H9 (cell line): ENCODE measurements at regions not wholly inside any gene's neighbourhood (a gene's known extent, or its start where the extent isn't known, plus 50 kb on each side); places are given as distances from the start of the nearest gene placed in this dataset.

Experiments used
- DNase-seq: peaks from one replicate; pipeline ENCODE4 v3.0.0-alpha.2; 2017
- H2AFZ ChIP-seq: one replicate; pipeline ENCODE4 v1.6.1; 2013; ENCODE audit warnings: mild to moderate bottlenecking, low read length, control low read depth, moderate library complexity
- H2AK5ac ChIP-seq: 2 replicates; pipeline ENCODE4 v1.6.1; 2013; ENCODE audit warnings: low read length, control low read depth, mixed read lengths; ENCODE audit not compliant: insufficient read length
- H2BK120ac ChIP-seq: one replicate; pipeline ENCODE4 v1.6.1; 2013; ENCODE audit warnings: low read depth, mild to moderate bottlenecking, low read length, control low read depth, inconsistent platforms; ENCODE audit not compliant: poor library complexity, severe bottlenecking
- H2BK12ac ChIP-seq: 2 replicates; pipeline ENCODE4 v1.6.1; 2013; ENCODE audit warnings: low read length, control low read depth, mixed read lengths, low read depth; ENCODE audit not compliant: insufficient read length
- H2BK15ac ChIP-seq: 2 replicates; pipeline ENCODE4 v1.6.1; 2013; ENCODE audit warnings: low read depth, low read length, control low read depth
- H2BK20ac ChIP-seq: one replicate; pipeline ENCODE4 v1.6.1; 2013; ENCODE audit warnings: low read depth, mild to moderate bottlenecking, low read length, control low read depth, inconsistent platforms; ENCODE audit not compliant: poor library complexity, severe bottlenecking
- H2BK5ac ChIP-seq: 2 replicates; pipeline ENCODE4 v1.6.1; 2013; ENCODE audit warnings: low read length, control low read depth, mixed read lengths; ENCODE audit not compliant: insufficient read length
- H3K14ac ChIP-seq: 2 replicates; pipeline ENCODE4 v1.6.1; 2013; ENCODE audit warnings: low read length, control low read depth; ENCODE audit not compliant: insufficient read depth
- H3K18ac ChIP-seq: 2 replicates; pipeline ENCODE4 v1.6.1; 2013; ENCODE audit warnings: low read depth, mild to moderate bottlenecking, mixed read lengths, low read length, control low read depth; ENCODE audit not compliant: insufficient read length
- H3K23ac ChIP-seq: 2 replicates; pipeline ENCODE4 v1.6.1; 2013; ENCODE audit warnings: low read length, control low read depth, mixed read lengths, low read depth; ENCODE audit not compliant: insufficient read length
- H3K23me2 ChIP-seq: 2 replicates; pipeline ENCODE4 v1.6.1; 2013; ENCODE audit warnings: low read depth, mild to moderate bottlenecking, mixed read lengths, low read length, control low read depth; ENCODE audit not compliant: insufficient read length, poor library complexity, severe bottlenecking
- H3K27ac ChIP-seq: 2 replicates; pipeline ENCODE4 v1.5.1; 2013; ENCODE audit warnings: low read length, control low read depth, mixed read lengths, low read depth; ENCODE audit not compliant: insufficient read length
- H3K27me3 ChIP-seq: 2 replicates; pipeline ENCODE4 v1.6.1; 2013; ENCODE audit warnings: low read length, control low read depth, inconsistent platforms; ENCODE audit not compliant: insufficient read depth
- H3K4ac ChIP-seq: 2 replicates; pipeline ENCODE4 v1.6.1; 2013; ENCODE audit warnings: low read depth, mild to moderate bottlenecking, control low read depth, inconsistent platforms, low read length, moderate library complexity
- H3K4me1 ChIP-seq: 2 replicates; pipeline ENCODE4 v1.6.1; 2013; ENCODE audit warnings: low read length, control low read depth, inconsistent platforms; ENCODE audit not compliant: insufficient read depth
- H3K4me2 ChIP-seq: 2 replicates; pipeline ENCODE4 v1.6.1; 2013; ENCODE audit warnings: low read length, control low read depth, mixed read lengths; ENCODE audit not compliant: insufficient read length, insufficient read depth
- H3K56ac ChIP-seq: 2 replicates; pipeline ENCODE4 v1.6.1; 2013; ENCODE audit warnings: low read depth, mild to moderate bottlenecking, mixed read lengths, low read length, control low read depth; ENCODE audit not compliant: insufficient read length
- H3K79me1 ChIP-seq: 2 replicates; pipeline ENCODE4 v1.6.1; 2013; ENCODE audit warnings: low read depth, mild to moderate bottlenecking, moderate library complexity, low read length, control low read depth, inconsistent platforms; ENCODE audit not compliant: insufficient read depth, poor library complexity, severe bottlenecking
- H3K79me2 ChIP-seq: 2 replicates; pipeline ENCODE4 v1.6.1; 2013; ENCODE audit warnings: low read length, control low read depth, inconsistent platforms; ENCODE audit not compliant: insufficient read depth
- H3K9ac ChIP-seq: 2 replicates; pipeline ENCODE4 v1.6.1; 2013; ENCODE audit warnings: low read length, control low read depth, mixed read lengths; ENCODE audit not compliant: insufficient read length; ENCODE audit errors: extremely low read depth
- H3K9me3 ChIP-seq: one replicate; pipeline ENCODE4 v1.6.1; 2013; ENCODE audit warnings: low read depth, low read length, inconsistent platforms; ENCODE audit not compliant: control insufficient read depth
- H3T11ph ChIP-seq: one replicate; pipeline ENCODE4 v1.6.1; 2013; ENCODE audit warnings: mild to moderate bottlenecking, low read length, control low read depth, inconsistent platforms
- H4K20me1 ChIP-seq: one replicate; pipeline ENCODE4 v1.6.1; 2013; ENCODE audit not compliant: control insufficient read depth, insufficient read length, insufficient read depth
- H4K5ac ChIP-seq: 2 replicates; pipeline ENCODE4 v1.6.1; 2013; ENCODE audit warnings: low read depth, mild to moderate bottlenecking, mixed read lengths, low read length, control low read depth; ENCODE audit not compliant: insufficient read length
- H4K8ac ChIP-seq: replicated peaks from 2 replicates; pipeline ENCODE4 v1.6.1; 2013; ENCODE audit warnings: low read length, control low read depth, mixed read lengths, low read depth; ENCODE audit not compliant: insufficient read length
- H4K91ac ChIP-seq: 2 replicates; pipeline ENCODE4 v1.6.1; 2013; ENCODE audit warnings: low read depth, mild to moderate bottlenecking, moderate library complexity, mixed read lengths, low read length, control low read depth; ENCODE audit not compliant: insufficient read length
- H3K27ac Mint-ChIP-seq, 3 experiments: 2 replicates in 2 of 3; 3 replicates in 1 of 3; pipeline ENCODE4 v1.8.0; 2020 to 2021; ENCODE audit warnings: mixed read lengths in 3 of 3, mild to moderate bottlenecking in 1 of 3, moderate library complexity in 1 of 3
- H3K27me3 Mint-ChIP-seq: 2 replicates; pipeline ENCODE4 v1.8.0; 2021; ENCODE audit warnings: low read depth, mild to moderate bottlenecking, moderate library complexity, mixed read lengths
- H3K36me3 Mint-ChIP-seq, 3 experiments: 2 replicates in 2 of 3; 3 replicates in 1 of 3; pipeline ENCODE4 v1.8.0; 2020 to 2021; ENCODE audit warnings: low read depth in 3 of 3, mixed read lengths in 3 of 3; ENCODE audit not compliant: insufficient read depth in 1 of 3
- H3K4me1 Mint-ChIP-seq, 2 experiments: 2 replicates each; pipeline ENCODE4 v1.8.0; 2020; ENCODE audit warnings: mixed read lengths in 2 of 2
- H3K4me3 Mint-ChIP-seq, 2 experiments: 2 replicates in 1 of 2; 3 replicates in 1 of 2; pipeline ENCODE4 v1.8.0; 2020 to 2021; ENCODE audit warnings: mild to moderate bottlenecking in 2 of 2, mixed read lengths in 2 of 2, moderate library complexity in 1 of 2
- H3K9me3 Mint-ChIP-seq, 2 experiments: 2 replicates in 1 of 2; 3 replicates in 1 of 2; pipeline ENCODE4 v1.8.0; 2020; ENCODE audit warnings: mild to moderate bottlenecking in 2 of 2, mixed read lengths in 2 of 2, moderate library complexity in 1 of 2
- WGBS: extraction: QIAGEN DNeasy Blood & Tissue Kit; methylation state at CpG from one replicate; pipeline ENCODE4 v1.1.7; 2013; ENCODE audit warnings: missing lambda C conversion rate, low lambda C conversion rate, mixed read lengths; ENCODE audit not compliant: insufficient read length; ENCODE audit errors: extremely low coverage; 5-methylcytosine and 5-hydroxymethylcytosine counted together
- TF ChIP-seq, protein P1 (sequence below): fragments of 200-600 bp; sonication (generic); conservative IDR thresholded peaks from 3 replicates; pipeline ENCODE4 v1.8.0; 2021; ENCODE audit warnings: antibody characterized with exemption, mild to moderate bottlenecking

DNA sequence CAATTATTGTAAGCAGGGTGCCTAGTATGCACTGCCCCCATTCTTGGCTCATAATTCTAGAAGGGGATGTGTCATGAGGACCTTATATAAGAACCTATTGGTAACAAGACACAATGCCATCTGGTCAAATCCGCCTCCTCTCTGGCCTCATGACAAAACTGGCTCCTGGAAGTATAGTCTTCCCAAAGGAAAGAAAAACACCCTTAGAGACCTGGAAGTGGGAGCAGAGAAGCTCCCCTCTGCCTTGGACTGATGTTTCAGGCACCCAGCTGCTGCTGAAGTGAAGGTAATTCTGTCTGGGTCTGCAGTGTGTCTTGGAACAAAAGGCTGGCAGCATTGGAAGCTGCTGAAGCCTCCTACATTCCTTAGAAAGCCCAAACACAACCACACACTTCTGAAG, 107.2 kb upstream of the CLSTN2 start:
- no peak overlapping the region for H3K27ac Mint-ChIP-seq
- Histone ChIP-seq H3K14ac (no peak overlapping the region), H3K27me3 (no peaks in the 10 kb centered on the region), H3K9me3 (no peaks in the 10 kb centered on the region), H4K5ac (no peak overlapping the region), H3K9ac (no peak overlapping the region), H3K79me1 (no peaks in the 10 kb centered on the region), H2BK12ac (no peak overlapping the region), H3K23ac (no peak overlapping the region), H2BK5ac (no peak overlapping the region), H4K20me1 (no peaks in the 10 kb centered on the region), H3T11ph (no peak overlapping the region), H3K56ac (no peak overlapping the region), H3K18ac (no peak overlapping the region), H3K23me2 (no peaks in the 10 kb centered on the region), H2AFZ (no peak overlapping the region), H2BK20ac (no peak overlapping the region), H3K79me2 (no peaks in the 10 kb centered on the region), H2AK5ac (no peak overlapping the region), H3K4ac (no peak overlapping the region), H2BK120ac (no peak overlapping the region), H3K27ac (no peak overlapping the region), H4K8ac (no peak overlapping the region), H3K4me2 (no peak overlapping the region), H2BK15ac (no peak overlapping the region), H3K4me1 (no peaks in the 10 kb centered on the region), H4K91ac (no peak overlapping the region)
- no peaks in the 10 kb centered on the region for H3K9me3 Mint-ChIP-seq
- TF ChIP-seq, protein P1, sequence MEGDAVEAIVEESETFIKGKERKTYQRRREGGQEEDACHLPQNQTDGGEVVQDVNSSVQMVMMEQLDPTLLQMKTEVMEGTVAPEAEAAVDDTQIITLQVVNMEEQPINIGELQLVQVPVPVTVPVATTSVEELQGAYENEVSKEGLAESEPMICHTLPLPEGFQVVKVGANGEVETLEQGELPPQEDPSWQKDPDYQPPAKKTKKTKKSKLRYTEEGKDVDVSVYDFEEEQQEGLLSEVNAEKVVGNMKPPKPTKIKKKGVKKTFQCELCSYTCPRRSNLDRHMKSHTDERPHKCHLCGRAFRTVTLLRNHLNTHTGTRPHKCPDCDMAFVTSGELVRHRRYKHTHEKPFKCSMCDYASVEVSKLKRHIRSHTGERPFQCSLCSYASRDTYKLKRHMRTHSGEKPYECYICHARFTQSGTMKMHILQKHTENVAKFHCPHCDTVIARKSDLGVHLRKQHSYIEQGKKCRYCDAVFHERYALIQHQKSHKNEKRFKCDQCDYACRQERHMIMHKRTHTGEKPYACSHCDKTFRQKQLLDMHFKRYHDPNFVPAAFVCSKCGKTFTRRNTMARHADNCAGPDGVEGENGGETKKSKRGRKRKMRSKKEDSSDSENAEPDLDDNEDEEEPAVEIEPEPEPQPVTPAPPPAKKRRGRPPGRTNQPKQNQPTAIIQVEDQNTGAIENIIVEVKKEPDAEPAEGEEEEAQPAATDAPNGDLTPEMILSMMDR = no peak
- H3K36me3 Mint-ChIP-seq = no peaks in the 10 kb centered on the region
- DNase-seq = no peak
- no CpG with 5 or more reads among the region's 1 CpG for WGBS
- no peak overlapping the region for H3K4me3 Mint-ChIP-seq
- 0 out of 4 replicates have a peak, but pooled peaks cover 0 to 3% of the 10 kb centered on the region in 2 experiments for H3K4me1 Mint-ChIP-seq
- H3K27me3 Mint-ChIP-seq = peaks cover 2% of the 10 kb centered on the region
